Ovary (tissue), 3 donors: ENCODE measurements at regions not wholly inside any gene's neighbourhood (a gene's known extent, or its start where the extent isn't known, plus 50 kb on each side); places are given as distances from the start of the nearest gene placed in this dataset.

Source experiments
- CTCF ChIP-seq, 3 donors: fragments of 450-650 bp in 2 of 3; fragments of 200-600 bp in 1 of 3; IDR thresholded peaks; one replicate each; pipeline versions ENCODE4 v1.5.1 to v1.8.0; 2016 to 2022; ENCODE audit warnings: antibody characterized with exemption in 3 of 3, mild to moderate bottlenecking in 1 of 3
- POLR2A ChIP-seq: fragments of 450-650 bp; IDR thresholded peaks from one replicate; pipeline ENCODE4 v1.6.1; 2017; ENCODE audit warnings: antibody characterized with exemption, mild to moderate bottlenecking, moderate library complexity
- donor health status: DM: no; HTN: no; CAD: no.

GRCh38 chrX:13898083-13898482 lies 81.2 kb upstream of the GPM6B start:
- TF ChIP-seq CTCF (IDR thresholded peaks at IDR 0.05): no peak
- TF ChIP-seq POLR2A: no peak
